Inflammatory macrophage treated with lipopolysaccharide for 1 hour (primary cell): ENCODE measurements at regions not wholly inside any gene's neighbourhood (a gene's known extent, or its start where the extent isn't known, plus 50 kb on each side); places are given as distances from the start of the nearest gene placed in this dataset.
A peak's percentile ranks its signal among the peaks of the same experiment; 100 is the strongest.
"Not testable (repeated sequence)": the region's sequence is repeated elsewhere in the genome, so short reads cannot be mapped to it uniquely, and the experiment has no call there.

Experiments used
- DNase-seq, 2 donors: peaks; one replicate each; pipeline ENCODE4 v3.0.0-alpha.2; 2020 to 2022

DNA sequence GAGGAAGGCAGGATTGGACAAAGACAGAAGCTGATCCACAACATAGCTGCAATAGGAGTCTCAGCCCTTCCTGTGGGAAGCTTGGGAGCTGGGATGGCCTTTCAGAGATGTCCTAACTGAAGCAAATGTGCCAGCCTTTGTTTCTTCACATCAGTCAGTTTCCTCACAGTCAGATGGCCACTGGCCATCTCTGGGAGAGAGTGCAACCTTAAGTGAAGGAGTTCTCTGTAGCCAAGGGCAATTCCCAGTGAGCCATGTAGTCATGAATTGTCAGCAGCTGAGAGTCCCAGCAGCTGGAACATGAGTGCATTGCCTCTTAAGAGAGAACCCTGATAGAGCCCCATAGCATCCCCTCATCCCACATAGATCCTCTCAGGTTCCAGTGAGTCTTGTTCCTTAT lies 89.1 kb upstream of the LIFR start:
- no peak for DNase-seq

DNA sequence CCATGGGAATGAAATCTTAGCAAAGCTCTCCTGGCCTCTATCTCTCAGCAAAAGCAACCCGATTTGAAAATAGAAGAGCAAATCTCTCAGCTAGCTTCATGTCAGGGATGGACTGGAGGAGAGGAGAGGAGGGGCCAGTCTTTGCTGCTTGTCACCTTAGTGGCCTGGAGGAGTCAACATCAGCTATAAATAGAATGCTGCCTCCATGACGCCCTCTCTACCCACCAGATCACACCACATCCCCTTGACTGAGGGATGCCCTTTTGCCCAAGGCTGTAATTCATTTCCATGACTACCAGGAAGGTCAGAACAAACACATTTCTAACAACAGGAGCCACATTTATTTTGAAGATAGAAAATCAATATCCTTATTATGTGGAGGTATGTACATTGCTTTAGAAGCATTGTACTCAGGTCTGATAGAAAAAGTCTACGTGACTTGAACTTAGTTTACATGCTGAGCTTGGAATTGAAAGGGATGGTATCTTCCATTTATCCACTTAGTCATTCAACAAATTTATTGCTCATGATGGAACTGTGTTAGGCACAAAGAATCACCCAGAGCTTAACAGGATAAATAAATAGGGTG lies 92.4 kb upstream of the LIFR start:
- no peak for DNase-seq

DNA sequence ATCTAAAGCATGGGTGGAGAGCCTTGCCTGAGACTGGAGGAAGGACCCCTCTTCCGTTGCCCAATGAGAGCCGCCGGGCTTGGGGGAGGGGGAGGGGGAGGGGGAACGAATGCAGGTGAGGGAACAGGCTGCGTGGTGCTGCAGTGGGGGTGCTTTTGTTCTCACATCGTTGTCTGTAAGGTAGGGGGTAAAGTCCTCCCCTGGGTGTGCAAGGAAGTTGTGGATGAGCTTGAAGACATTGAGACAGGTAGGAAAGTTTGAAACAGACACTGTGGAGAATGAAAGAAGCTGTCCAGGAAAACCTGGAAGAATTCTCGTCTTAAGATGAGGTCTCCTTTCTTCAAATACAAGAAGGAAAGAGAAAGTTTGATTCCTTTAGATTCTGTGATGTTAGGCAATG lies 94.1 kb upstream of the LIFR start:
- no peak for DNase-seq

- DNase-seq = peak; percentile 8 to 11
Observed at GRCh38 chr5:38650946-38651345, 94.5 kb upstream of the LIFR start.

DNA sequence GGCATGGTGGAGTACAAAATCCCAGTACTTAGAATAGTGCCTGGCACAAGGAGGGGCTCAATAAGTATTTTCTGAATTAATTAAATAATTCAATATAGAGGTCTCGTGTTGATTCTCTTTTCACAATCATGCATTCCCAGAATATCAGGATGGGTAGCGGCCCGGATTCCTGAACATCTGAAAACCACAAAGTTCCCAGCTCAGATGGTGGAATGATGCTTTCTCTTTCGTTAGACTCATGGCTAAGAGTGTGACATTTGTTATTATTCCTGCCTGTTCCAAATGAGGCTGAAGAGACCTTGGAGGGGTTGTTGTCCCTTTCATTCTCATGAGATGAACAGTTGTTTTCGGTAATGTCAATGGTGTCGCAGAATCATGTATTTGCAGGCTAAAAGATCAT lies 95.4 kb upstream of the LIFR start:
- no peak for DNase-seq

GRCh38 chr5:38653389-38653788 lies 96.9 kb upstream of the LIFR start:
- no peak for DNase-seq

- DNase-seq = no peak
Observed at GRCh38 chr5:38655691-38656090, 99.2 kb upstream of the LIFR start.

DNA sequence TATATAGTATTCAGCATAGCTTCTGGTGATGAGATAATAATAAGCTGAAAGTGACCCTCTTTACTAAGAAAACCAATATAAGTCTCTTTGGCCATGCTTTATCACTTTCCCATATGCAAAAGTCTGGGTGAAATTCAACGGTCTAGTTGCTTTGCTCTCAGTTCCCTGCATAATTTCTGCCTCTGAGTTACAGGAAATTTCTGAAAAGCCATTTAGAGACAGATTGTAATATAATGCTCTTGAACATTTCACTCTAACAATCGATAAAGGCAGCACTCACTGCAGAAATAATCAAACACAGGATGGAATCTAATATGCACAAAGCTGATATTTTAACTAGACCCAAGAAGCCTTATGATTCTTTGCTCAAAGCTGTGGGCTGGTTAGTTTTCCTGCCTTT lies 100.1 kb upstream of the LIFR start:
- DNase-seq = no peak

GRCh38 chr5:38657020-38657419 lies 100.6 kb upstream of the LIFR start:
- DNase-seq = no peak

DNA sequence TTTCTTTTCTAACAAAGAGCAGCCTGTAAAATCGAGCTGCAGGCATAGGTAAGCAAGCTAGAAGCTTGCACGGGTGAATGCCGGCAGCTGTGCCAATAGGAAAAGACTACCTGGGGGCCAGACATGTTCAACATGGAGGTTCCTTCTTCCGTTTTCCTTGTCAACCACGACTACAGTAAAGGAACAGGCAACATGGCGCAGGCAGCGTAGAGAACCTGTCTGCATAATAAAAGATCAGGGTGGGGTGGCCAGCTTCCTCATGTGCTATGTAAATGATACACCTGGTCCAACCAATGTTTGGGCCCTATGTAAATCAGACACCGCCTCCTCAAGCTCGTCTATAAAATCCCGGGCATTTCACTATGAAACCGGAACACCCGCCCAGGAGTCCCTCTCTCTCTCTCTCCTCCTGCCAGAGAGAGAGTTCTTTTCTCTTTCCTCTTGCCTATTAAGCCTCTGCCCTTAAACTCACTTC lies 103.8 kb upstream of the LIFR start:
- DNase-seq = no peak

GRCh38 chr5:38662090-38662489 lies 105.6 kb upstream of the LIFR start:
- DNase-seq = no peak

- no peak for DNase-seq
Observed at GRCh38 chr5:38663249-38663648, 106.8 kb upstream of the LIFR start.

- DNase-seq = no peak
Observed at GRCh38 chr5:38666668-38667498, 110.4 kb upstream of the LIFR start.

DNA sequence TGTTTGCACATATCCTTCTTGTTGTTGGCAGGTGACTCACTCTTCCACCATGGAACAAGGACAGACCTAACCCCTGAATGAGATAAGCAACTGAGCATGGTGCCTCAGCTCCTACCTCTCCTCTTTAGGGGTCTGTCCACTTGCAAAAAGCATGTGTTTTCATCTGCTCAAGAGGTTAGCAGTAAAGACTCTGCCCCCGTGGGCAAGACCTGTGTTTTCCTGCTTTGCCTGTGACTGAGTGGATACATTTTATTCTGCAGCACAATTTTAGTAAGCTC lies 111.0 kb upstream of the LIFR start:
- no peak for DNase-seq

- DNase-seq = no peak
Observed at GRCh38 chr5:38669361-38669880, 113.0 kb upstream of the LIFR start.

DNA sequence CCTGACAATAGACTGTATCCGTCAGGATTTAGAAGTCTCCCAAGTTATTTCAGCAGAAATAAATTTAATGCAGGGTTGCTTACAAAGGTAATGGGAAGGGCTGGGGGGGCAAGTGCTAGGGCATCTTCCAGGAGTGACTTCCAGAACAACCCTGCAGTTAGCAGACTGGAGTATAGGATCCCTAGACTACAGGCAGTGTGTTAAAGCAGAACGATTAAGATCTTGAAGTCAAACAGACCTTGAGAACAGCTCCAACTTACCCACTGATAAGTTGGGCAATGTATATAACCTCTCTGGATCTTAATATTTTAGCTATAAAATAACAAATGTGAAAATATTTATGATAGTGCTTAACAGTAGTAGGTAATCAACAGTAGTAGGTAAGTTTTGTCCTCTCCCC lies 113.6 kb upstream of the LIFR start:
- DNase-seq = no peak

DNA sequence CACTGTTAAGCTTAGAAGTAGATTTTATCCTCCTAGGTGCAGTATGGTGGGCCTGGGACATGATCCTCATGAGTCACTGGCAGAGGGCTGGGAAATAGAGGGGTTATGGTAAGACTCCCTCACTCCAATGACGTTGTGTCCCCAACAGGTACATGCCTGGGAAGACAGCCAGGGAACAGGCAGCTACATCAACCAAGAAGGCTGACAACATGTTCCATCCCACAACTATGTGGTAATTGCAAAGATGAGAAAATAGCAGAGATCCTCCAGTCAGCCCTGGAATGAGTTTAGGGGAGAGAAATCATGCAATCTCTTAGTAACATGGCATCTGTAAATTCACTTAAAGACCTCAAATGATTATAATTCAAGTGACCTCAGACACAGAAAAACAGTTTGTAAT lies 114.4 kb upstream of the LIFR start:
- DNase-seq = no peak

- DNase-seq = no peak
Observed at GRCh38 chr5:38672059-38672788, 115.8 kb upstream of the LIFR start.

DNA sequence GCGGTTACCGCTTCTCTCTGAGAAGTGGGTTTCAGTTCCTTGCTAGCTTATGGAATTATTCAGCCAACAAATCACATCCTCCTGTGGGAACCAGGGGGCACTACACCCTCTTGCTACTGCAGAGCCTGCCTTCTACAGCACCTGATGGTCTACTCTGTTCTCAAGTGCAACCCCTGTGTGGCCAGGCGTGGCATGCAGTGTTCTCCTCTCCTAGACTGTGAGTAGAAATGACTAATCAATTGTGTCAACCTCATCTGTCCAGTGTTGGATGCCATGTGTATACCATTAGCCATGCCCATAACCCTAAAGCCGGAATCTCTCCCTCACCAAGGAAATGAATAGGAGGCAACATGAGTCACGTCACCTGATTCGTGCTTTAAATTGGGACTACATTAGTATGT lies 117.2 kb upstream of the LIFR start:
- no peak for DNase-seq

DNA sequence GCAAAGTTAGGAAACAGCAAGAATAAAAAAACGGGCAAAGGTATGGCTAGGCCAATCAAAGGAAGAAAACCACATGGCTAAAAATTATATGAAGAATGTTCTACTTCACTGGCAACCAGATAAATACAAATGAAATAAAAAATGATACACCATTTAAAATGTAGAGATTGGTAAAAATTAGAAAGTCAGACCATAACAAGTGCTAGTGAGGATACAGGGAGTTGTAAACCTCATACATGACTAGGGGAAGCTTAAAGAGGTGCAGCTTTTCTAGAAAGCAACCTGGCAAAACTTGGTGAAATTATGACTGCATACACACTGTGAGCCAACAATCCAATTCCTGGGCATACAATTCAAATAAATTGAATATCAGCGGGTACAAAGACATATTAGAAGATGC lies 119.0 kb upstream of the LIFR start:
- no peak for DNase-seq

GRCh38 chr5:38677636-38678035 lies 121.2 kb upstream of the LIFR start:
- DNase-seq = no peak

- no peak for DNase-seq
Observed at GRCh38 chr5:38678076-38678475, 121.6 kb upstream of the LIFR start.

GRCh38 chr5:38678697-38679096 lies 122.3 kb upstream of the LIFR start:
- DNase-seq = not testable (repeated sequence)
